IPS-NIHi7 (cell line): ENCODE measurements at regions not wholly inside any gene's neighbourhood (a gene's known extent, or its start where the extent isn't known, plus 50 kb on each side); places are given as distances from the start of the nearest gene placed in this dataset.
"Not testable (repeated sequence)": the region's sequence is repeated elsewhere in the genome, so short reads cannot be mapped to it uniquely, and the experiment has no call there.

Experiments used
- DNase-seq: peaks from one replicate; pipeline ENCODE4 v3.0.0; 2012; ENCODE audit warnings: mixed read lengths; ENCODE audit errors: extremely low spot score

GRCh38 chr2:236408090-236408489 lies 143.9 kb upstream of the ASB18 start:
- DNase-seq: no peak

- no peak for DNase-seq
Observed at GRCh38 chr2:236408786-236409185, 144.6 kb upstream of the ASB18 start.

DNA sequence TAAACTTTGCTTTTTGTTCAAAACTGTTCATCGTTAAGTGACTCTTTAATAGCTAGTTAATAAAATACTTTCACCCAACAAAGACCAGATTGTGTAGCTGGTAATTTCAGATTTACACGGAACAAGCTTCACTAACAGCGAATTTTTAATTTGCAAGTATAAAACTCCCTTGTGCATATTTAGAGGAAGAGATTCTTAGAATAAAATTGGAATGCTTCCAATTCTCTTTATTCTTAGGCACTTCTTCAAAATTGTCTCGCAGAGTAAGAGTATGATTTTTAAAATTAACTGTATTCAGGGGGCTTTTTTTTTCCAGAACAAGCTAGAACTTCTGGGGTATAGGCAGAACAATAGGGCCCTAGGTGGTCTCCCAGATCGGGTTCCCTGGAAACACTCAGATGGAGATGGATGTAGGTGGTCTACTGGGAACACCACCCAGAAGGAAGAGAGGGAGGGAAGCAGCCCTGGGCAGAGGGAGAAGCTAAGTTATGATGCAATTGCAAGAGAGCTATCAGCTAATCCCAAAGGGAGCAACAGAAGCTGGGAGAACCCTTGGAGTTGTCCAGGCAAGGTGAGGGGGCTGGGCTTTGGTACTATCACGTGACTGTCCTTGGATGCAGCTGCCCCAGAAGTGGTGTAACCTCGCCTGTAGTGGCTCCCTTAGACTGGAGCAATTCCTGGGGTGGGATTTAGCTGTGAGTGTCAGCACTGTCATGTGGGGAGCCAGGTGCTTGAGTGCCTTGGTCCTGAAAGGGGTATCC lies 151.7 kb upstream of the ASB18 start:
- DNase-seq: no peak

- DNase-seq: no peak
Observed at GRCh38 chr2:236417150-236417549, 152.5 kb upstream of the ACKR3 start.

DNA sequence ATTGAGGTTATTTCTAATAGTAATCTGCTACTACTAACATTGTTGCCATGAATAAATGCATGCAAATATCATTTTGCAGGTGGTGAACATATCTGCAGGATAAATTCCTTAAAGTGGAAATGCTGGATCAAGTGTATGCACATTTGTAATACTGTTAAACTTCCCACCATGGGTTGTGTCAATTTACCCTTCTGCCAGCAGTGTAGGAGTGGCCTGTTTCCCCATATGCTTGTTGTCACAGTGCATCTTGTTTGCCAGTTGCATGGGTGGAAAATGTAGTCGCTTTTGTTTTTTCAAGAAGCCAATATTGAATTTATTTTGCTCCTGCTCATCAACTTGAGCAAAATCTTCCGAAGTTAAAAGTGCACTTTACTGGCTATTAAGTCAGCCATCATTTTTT lies 139.0 kb upstream of the ACKR3 start:
- no peak for DNase-seq

- DNase-seq: no peak
Observed at GRCh38 chr2:236434593-236434992, 135.0 kb upstream of the ACKR3 start.

GRCh38 chr2:236440110-236440881 lies 129.3 kb upstream of the ACKR3 start:
- no peak for DNase-seq

- no peak for DNase-seq
Observed at GRCh38 chr2:236444187-236444586, 125.4 kb upstream of the ACKR3 start.

DNA sequence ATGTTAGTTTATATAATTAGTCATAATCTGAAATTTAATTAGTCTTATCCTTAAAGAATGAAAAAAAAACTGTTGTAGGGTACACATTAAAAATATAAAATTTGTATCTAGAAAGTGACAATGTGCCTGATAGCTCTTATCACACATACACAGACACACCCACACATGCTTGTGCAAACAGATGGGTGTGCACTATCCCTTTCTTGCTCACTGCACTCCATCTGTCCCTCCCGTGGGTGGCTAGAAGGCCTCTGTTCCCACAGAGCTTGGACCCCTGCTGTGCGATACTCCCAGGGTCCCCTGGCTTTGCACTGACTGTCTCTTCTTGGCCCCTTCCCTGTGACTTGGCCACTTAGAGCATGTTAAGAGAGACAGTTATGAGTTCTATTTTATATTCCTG lies 123.9 kb upstream of the ACKR3 start:
- DNase-seq: no peak

GRCh38 chr2:236446521-236446920 lies 123.1 kb upstream of the ACKR3 start:
- no peak for DNase-seq

- DNase-seq: no peak
Observed at GRCh38 chr2:236449167-236449761, 120.4 kb upstream of the ACKR3 start.

GRCh38 chr2:236452238-236452637 lies 117.4 kb upstream of the ACKR3 start:
- no peak for DNase-seq

DNA sequence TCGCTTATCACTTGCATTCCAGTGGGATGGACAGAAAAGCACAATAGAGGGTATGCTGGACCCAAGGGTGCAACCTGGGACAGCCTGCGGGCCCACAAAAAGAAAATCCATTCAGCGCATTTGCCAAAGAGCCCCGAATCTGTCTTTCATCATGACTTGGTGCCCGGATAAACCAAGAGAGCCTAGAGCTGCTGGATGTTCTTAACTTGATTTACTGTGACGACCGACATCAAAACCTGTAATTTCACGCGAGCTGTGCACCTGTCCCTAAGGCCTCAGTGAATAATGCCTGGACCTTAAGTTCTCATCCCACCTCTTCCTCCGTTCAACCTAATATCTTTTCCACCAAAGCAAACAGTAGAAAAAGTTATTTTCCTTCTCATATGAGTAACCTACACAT lies 115.5 kb upstream of the ACKR3 start:
- DNase-seq: no peak

- no peak for DNase-seq
Observed at GRCh38 chr2:236459393-236459792, 110.2 kb upstream of the ACKR3 start.

GRCh38 chr2:236464140-236464539 lies 105.5 kb upstream of the ACKR3 start:
- no peak for DNase-seq

DNA sequence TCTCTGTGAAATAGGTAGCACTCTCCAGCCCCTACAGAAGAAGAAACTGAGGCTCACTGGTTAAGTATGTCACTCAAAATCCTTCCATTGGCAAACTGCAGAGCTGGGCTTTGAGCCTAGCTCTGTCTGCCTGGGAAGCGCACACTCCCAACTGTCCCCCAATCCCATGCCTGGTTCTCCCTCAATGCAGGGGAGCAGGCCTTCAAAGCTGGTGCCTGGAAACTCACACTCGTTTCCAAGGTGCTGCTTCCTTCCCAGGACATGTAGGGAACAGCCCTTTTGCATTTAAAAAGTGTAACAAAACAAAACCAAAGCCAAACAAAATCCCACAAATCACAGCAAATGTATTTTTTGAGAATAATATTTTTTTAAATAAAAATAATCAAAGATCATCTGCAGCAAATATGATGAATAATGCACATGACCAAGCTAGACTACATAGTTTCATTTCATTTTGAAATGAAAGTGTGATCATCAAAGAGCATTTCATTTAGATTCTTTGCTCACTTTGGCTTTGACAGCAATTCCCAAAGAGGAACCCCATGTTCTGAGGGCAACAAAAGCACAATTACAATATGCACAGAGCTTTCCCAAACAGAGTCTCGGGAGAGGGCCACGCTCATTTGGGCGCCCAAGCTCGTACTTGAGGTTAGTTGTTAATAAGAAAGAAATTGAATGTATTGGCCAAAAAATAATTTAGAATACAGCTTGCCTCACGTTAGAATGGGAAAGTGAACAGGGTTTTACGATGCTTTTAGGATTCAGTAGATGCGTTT lies 96.7 kb upstream of the ACKR3 start:
- no peak for DNase-seq

DNA sequence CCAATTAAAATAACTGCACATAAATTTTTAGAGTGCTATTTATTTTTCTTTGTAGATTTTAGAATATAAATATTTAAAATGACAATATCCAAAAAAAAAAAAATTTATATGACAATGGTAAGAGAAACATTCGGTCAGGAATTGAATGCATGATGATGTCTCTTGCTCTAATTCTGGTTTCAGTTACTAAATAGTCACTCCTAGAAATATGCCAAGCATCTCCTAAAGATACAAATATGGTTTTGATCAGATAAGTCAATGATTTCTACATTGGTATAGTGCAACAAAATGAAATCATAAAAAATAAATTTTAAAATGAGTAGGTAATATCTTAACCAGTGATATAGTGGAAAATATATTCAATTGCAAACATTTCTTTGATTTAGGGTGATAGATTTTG lies 95.9 kb upstream of the ACKR3 start:
- DNase-seq: no peak

- DNase-seq: no peak
Observed at GRCh38 chr2:236479814-236480213, 89.8 kb upstream of the ACKR3 start.

- no peak for DNase-seq
Observed at GRCh38 chr2:236483102-236483501, 86.5 kb upstream of the ACKR3 start.

- DNase-seq: no peak
Observed at GRCh38 chr2:236485519-236485918, 84.1 kb upstream of the ACKR3 start.

- not testable (repeated sequence) for DNase-seq
Observed at GRCh38 chr2:236489083-236489482, 80.5 kb upstream of the ACKR3 start.

DNA sequence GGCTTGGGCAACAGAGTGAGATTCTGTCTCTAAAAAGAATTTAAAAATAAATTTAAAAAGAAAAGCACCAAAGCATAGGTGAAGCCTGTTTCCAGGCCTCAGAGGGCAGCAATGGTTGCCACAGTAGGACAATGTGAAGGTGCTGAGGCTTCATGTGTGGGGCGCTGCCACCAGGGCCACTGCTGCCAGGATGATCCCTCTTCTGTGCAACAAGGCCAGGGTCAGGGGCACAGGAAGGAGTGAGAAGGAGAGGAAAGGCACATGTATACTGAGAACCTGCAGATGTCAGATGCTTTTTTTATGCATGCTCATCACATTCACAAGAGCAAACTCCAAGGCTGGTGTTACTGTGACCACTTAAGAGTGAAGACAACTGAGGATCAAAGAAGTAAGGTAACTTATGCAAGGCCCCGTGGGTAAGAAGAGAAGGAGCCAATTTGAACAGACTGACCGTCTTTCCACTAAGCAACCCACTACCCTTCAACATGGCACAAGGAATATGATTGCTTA lies 79.7 kb upstream of the ACKR3 start:
- no peak for DNase-seq
